Ectodermal cell (in vitro differentiated cells): ENCODE measurements at regions not wholly inside any gene's neighbourhood (a gene's known extent, or its start where the extent isn't known, plus 50 kb on each side); places are given as distances from the start of the nearest gene placed in this dataset.

Source experiments
- H3K27ac ChIP-seq: 2 replicates; pipeline ENCODE4 v1.7.0; 2013; ENCODE audit warnings: mild to moderate bottlenecking, low read depth, low read length; ENCODE audit not compliant: insufficient read depth, poor library complexity, severe bottlenecking
- H3K27me3 ChIP-seq: 2 replicates; pipeline ENCODE4 v1.7.0; 2013; ENCODE audit warnings: mild to moderate bottlenecking, low read length; ENCODE audit not compliant: insufficient read depth, control insufficient read depth, poor library complexity, severe bottlenecking
- H3K36me3 ChIP-seq: one replicate; pipeline ENCODE4 v1.7.0; 2013; ENCODE audit warnings: low read length; ENCODE audit not compliant: control insufficient read depth, insufficient read depth
- H3K4me1 ChIP-seq: one replicate; pipeline ENCODE4 v1.7.0; 2013; ENCODE audit warnings: low read length; ENCODE audit not compliant: control insufficient read depth, insufficient read depth
- H3K4me3 ChIP-seq: 2 replicates; pipeline ENCODE4 v1.7.0; 2013; ENCODE audit warnings: low read depth, low read length, control low read depth; ENCODE audit not compliant: insufficient read depth
- H3K9me3 ChIP-seq: 2 replicates; pipeline ENCODE4 v1.7.0; 2013; ENCODE audit warnings: mild to moderate bottlenecking, low read length, moderate library complexity; ENCODE audit not compliant: control insufficient read depth
- WGBS, 2 experiments: methylation state at CpG; one replicate each; pipeline ENCODE4 v1.1.7; 2013; ENCODE audit warnings: missing lambda C conversion rate in 2 of 2; 5-methylcytosine and 5-hydroxymethylcytosine counted together

- Histone ChIP-seq H3K27ac (no peak overlapping the region), H3K4me1 (no peaks in the 10 kb centered on the region), H3K4me3 (no peak overlapping the region)
Measured at GRCh38 chr1:229085291-229085690, 185.6 kb upstream of the RAB4A start.

DNA sequence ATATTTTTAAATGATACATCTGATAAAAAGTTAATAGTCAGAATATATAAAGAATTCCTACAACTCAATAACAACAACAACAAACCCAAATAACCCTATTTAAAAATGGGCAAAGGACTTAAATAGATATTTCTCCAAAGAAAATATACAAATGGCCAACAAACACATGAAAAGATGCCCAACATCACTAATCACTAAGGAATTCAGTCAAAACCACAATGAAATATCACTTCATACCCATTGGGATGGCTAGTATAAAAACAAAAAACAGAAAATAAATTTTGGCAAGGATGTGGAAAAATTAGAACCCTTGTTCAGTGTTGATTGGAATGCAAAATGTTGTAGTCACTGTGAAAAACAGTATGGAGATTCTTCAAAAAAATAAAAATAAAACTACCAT lies 184.8 kb upstream of the RAB4A start:
- no peak overlapping the region for H3K27ac ChIP-seq
- H3K4me1 ChIP-seq = no peaks in the 10 kb centered on the region
- H3K27me3 ChIP-seq = no peaks in the 10 kb centered on the region
- H3K36me3 ChIP-seq = no peaks in the 10 kb centered on the region
- H3K9me3 ChIP-seq = no peaks in the 10 kb centered on the region
- no peak overlapping the region for H3K4me3 ChIP-seq

More at GRCh38 chr1:229085291-229085690, 185.6 kb upstream of the RAB4A start:
- 94 to 100% methylated on average over 1 of the region's 1 CpG for WGBS, 2 experiments
- H3K36me3 ChIP-seq = no peaks in the 10 kb centered on the region
- H3K9me3 ChIP-seq = no peaks in the 10 kb centered on the region
- no peaks in the 10 kb centered on the region for H3K27me3 ChIP-seq

GRCh38 chr1:229086686-229087085 lies 184.2 kb upstream of the RAB4A start:
- Histone ChIP-seq H3K4me3 (no peak overlapping the region), H3K27ac (no peak overlapping the region), H3K9me3 (no peaks in the 10 kb centered on the region), H3K27me3 (no peaks in the 10 kb centered on the region), H3K4me1 (no peaks in the 10 kb centered on the region), H3K36me3 (no peaks in the 10 kb centered on the region)
- 33 to 49% methylated on average over 1 of the region's 1 CpG for WGBS, 2 experiments

GRCh38 chr1:229087339-229087738 lies 183.6 kb upstream of the RAB4A start:
- Histone ChIP-seq H3K36me3 (no peaks in the 10 kb centered on the region), H3K27me3 (no peaks in the 10 kb centered on the region), H3K9me3 (no peaks in the 10 kb centered on the region), H3K27ac (no peak overlapping the region), H3K4me1 (peaks cover 5% of the 10 kb centered on the region), H3K4me3 (no peak overlapping the region)
- WGBS, 2 experiments = 93 to 96% methylated on average over 5 of the region's 5 CpGs

GRCh38 chr1:229087906-229088305 lies 183.0 kb upstream of the RAB4A start:
- H3K4me3 ChIP-seq = no peak overlapping the region
- H3K36me3 ChIP-seq = no peaks in the 10 kb centered on the region
- H3K9me3 ChIP-seq = no peaks in the 10 kb centered on the region
- peaks cover 9% of the 10 kb centered on the region for H3K4me1 ChIP-seq
- no peaks in the 10 kb centered on the region for H3K27me3 ChIP-seq
- 86 to 91% methylated on average over 14 of the region's 14 CpGs for WGBS, 2 experiments
- no peak overlapping the region for H3K27ac ChIP-seq

GRCh38 chr1:229088711-229089110 lies 182.2 kb upstream of the RAB4A start:
- no peak overlapping the region for H3K27ac ChIP-seq
- peaks cover 11% of the 10 kb centered on the region for H3K4me1 ChIP-seq
- no peaks in the 10 kb centered on the region for H3K36me3 ChIP-seq
- H3K27me3 ChIP-seq = no peaks in the 10 kb centered on the region
- no peaks in the 10 kb centered on the region for H3K9me3 ChIP-seq
- H3K4me3 ChIP-seq = no peak overlapping the region
- 88 to 92% methylated on average over 4 of the region's 4 CpGs for WGBS, 2 experiments

DNA sequence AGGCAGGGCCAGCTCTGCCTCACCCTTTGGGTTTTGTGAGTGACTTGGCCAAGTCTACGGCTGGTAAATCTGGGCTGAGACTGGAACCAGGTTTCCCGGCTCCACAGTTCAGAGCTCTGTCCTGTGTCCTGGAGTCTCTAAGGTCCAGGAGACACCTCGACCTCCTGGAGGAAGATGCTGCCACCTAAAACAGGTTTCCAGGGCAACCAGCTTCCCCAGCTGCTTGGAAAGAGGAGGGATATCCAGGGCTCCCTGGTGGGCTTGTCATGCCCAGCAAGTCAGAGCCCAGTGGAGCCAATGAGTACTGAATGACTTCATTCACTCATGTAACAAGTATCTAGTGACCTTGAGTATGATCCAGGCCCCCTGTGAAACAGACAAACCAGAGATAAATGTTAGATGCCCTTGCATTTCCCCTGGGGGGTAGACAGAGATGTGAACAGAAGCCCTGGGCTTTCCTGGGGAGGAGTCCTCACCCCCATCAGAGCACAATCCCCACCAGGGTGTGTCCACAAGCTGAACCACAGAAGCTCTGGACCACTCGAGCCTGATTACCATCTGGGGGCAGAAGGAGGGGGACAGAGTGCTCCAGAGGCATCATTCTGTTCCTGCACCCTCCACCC lies 181.2 kb upstream of the RAB4A start:
- 78 to 80% methylated on average over 4 of the region's 4 CpGs for WGBS, 2 experiments
- no peaks in the 10 kb centered on the region for H3K9me3 ChIP-seq

DNA sequence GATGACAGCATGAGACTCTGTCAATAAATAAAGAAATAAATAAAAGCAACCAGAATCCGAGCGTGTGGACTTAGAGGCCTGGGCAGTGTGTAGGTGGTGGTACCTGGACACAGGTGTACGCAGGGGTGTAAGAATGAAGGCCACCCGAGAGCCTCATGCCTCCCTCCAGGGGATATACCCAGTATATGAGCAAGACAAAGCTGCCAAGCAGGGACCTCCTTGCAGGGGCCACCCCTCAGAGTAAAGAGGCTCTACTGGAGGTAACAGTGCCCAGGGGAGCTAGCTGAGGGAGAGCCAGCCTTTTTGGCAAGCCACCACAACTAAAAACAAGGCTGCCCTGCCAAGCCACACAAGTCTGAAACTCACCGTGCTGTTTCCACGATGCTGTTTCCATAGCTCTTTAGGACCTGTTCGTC lies 179.2 kb upstream of the RAB4A start:
- H3K4me3 ChIP-seq = no peak overlapping the region
- 73 to 82% methylated on average over 7 of the region's 7 CpGs for WGBS, 2 experiments
- H3K4me1 ChIP-seq = peaks cover 11% of the 10 kb centered on the region
- no peaks in the 10 kb centered on the region for H3K27me3 ChIP-seq
- H3K36me3 ChIP-seq = no peaks in the 10 kb centered on the region
- H3K9me3 ChIP-seq = no peaks in the 10 kb centered on the region
- no peak overlapping the region for H3K27ac ChIP-seq

More for the DNA sequence above, 181.2 kb upstream of the RAB4A start:
- Histone ChIP-seq H3K36me3 (no peaks in the 10 kb centered on the region), H3K4me3 (no peak overlapping the region), H3K4me1 (peaks cover 11% of the 10 kb centered on the region), H3K27ac (no peak overlapping the region), H3K27me3 (no peaks in the 10 kb centered on the region)

GRCh38 chr1:229092377-229093237 lies 178.3 kb upstream of the RAB4A start:
- Histone ChIP-seq H3K9me3 (no peaks in the 10 kb centered on the region), H3K27me3 (no peaks in the 10 kb centered on the region), H3K4me1 (peaks cover 13% of the 10 kb centered on the region), H3K27ac (no peak overlapping the region), H3K4me3 (no peak overlapping the region), H3K36me3 (no peaks in the 10 kb centered on the region)
- WGBS, 2 experiments = 41 to 42% methylated on average over 8 of the region's 8 CpGs

- Histone ChIP-seq H3K36me3 (no peaks in the 10 kb centered on the region), H3K4me3 (no peak overlapping the region), H3K27ac (no peak overlapping the region), H3K4me1 (peaks cover 13% of the 10 kb centered on the region), H3K27me3 (no peaks in the 10 kb centered on the region), H3K9me3 (no peaks in the 10 kb centered on the region)
- 57 to 78% methylated on average over 1 to 2 of the region's 2 CpGs for WGBS, 2 experiments
Measured at GRCh38 chr1:229093238-229093540, 177.7 kb upstream of the RAB4A start.
